Activated T-cell treated with anti-CD3 and anti-CD28 coated beads, Interleukin-2, amount 50 U/mL, for 4 hours (primary cell): ENCODE measurements at regions not wholly inside any gene's neighbourhood (a gene's known extent, or its start where the extent isn't known, plus 50 kb on each side); places are given as distances from the start of the nearest gene placed in this dataset.

ENCODE experiments used
- ATAC-seq, 2 donors: fragments of 200-7000 bp; cut with Tn5 transposase; one replicate each; pipeline ENCODE4 v1.10.0; 2021
- DNase-seq: peaks from one replicate; pipeline ENCODE4 v3.0.0-alpha.2; 2020
- H3K27me3 Mint-ChIP-seq: one replicate; pipeline ENCODE4 v1.8.0; 2021; ENCODE audit warnings: low read depth, mixed read lengths
- H3K36me3 Mint-ChIP-seq: one replicate; pipeline ENCODE4 v1.8.0; 2022; ENCODE audit warnings: mixed read lengths; ENCODE audit not compliant: insufficient read depth
- H3K4me1 Mint-ChIP-seq: one replicate; pipeline ENCODE4 v1.8.0; 2021; ENCODE audit warnings: low read depth, mixed read lengths
- H3K4me3 Mint-ChIP-seq: one replicate; pipeline ENCODE4 v1.8.0; 2021; ENCODE audit warnings: mild to moderate bottlenecking, moderate library complexity, mixed read lengths
- H3K9me3 Mint-ChIP-seq: one replicate; pipeline ENCODE4 v1.8.0; 2021; ENCODE audit warnings: mixed read lengths

- Mint-ChIP-seq H3K4me3 (no peak overlapping the region), H3K4me1 (no peaks in the 10 kb centered on the region), H3K27me3 (peaks cover 8% of the 10 kb centered on the region), H3K36me3 (no peaks in the 10 kb centered on the region), H3K9me3 (no peaks in the 10 kb centered on the region)
- ATAC-seq: no peak
- no peak for DNase-seq
Observed at GRCh38 chr6:43840490-43841218, 70.6 kb downstream of the VEGFA start.

DNA sequence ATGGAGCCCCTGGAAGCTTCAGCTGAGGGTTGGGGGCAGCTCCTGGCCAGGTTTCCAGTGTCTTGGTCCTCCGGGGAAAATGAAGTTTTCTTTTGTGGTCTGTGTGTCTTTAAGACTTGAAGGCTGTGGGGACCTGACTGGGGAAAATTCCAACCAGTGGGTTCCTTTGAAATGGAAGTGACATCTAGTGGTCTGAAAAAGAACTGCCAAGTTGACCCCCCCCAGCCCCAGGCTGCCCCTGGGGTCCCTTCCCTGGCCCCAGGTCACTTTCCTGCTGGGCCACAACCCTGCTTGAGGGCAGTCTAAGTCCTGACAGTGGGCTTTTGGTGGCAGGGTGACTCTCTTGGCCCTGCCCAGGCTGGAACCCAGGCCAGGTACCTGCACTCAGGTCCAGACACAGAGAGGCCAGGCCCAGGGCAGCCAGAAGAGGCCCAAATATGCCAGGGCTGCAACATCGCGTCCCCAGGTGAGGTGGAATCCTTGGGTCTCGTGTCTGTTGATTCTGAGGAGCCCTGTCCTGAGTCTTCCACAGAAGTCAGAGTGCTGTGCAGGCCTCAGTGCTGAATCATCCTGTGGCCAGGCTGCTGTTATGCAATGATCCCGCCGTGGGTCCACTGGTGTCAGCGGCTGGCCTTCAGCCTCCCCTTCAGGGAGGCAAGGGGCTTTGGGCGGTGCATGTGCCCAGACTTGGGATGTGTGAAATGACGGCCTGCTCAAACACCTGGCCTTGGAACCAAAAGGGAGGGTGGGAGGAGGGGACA is 68.4 kb downstream of the VEGFA start:
- Mint-ChIP-seq H3K9me3 (no peaks in the 10 kb centered on the region), H3K27me3 (peaks cover 9% of the 10 kb centered on the region), H3K4me3 (no peak overlapping the region), H3K4me1 (no peaks in the 10 kb centered on the region), H3K36me3 (no peaks in the 10 kb centered on the region)
- ATAC-seq: no peak
- no peak for DNase-seq

- H3K36me3 Mint-ChIP-seq: no peaks in the 10 kb centered on the region
- no peak for ATAC-seq
- peaks cover 5% of the 10 kb centered on the region for H3K27me3 Mint-ChIP-seq
- no peak overlapping the region for H3K4me3 Mint-ChIP-seq
- H3K9me3 Mint-ChIP-seq: no peaks in the 10 kb centered on the region
- H3K4me1 Mint-ChIP-seq: no peaks in the 10 kb centered on the region
- no peak for DNase-seq
Observed at GRCh38 chr6:43837507-43837906, 67.5 kb downstream of the VEGFA start.

- DNase-seq (no peak), ATAC-seq (no peak)
- H3K9me3 Mint-ChIP-seq: no peaks in the 10 kb centered on the region
Observed at GRCh38 chr6:43836507-43837240, 66.7 kb downstream of the VEGFA start.

More at GRCh38 chr6:43836507-43837240, 66.7 kb downstream of the VEGFA start:
- H3K4me3 Mint-ChIP-seq: no peak overlapping the region
- no peaks in the 10 kb centered on the region for H3K36me3 Mint-ChIP-seq
- H3K27me3 Mint-ChIP-seq: peaks cover 5% of the 10 kb centered on the region
- no peaks in the 10 kb centered on the region for H3K4me1 Mint-ChIP-seq
